Epithelial cell of esophagus (primary cell): ENCODE measurements at regions not wholly inside any gene's neighbourhood (a gene's known extent, or its start where the extent isn't known, plus 50 kb on each side); places are given as distances from the start of the nearest gene placed in this dataset.

Source experiments
- DNase-seq: peaks from one replicate; pipeline ENCODE4 v3.0.0; 2010; ENCODE audit warnings: low read depth
- H3K4me3 ChIP-seq: 2 replicates; pipeline ENCODE4 v1.5.1; 2011; ENCODE audit warnings: mild to moderate bottlenecking, low read length, control low read depth
- CTCF ChIP-seq: IDR thresholded peaks from 2 replicates; pipeline ENCODE4 v1.5.1; 2011; ENCODE audit warnings: low read depth, mild to moderate bottlenecking, low read length, control low read depth, inconsistent platforms; ENCODE audit not compliant: insufficient read depth; ENCODE audit errors: missing control alignments

GRCh38 chr12:131218026-131218922, 264.6 kb downstream of the ADGRD1 start:
- TF ChIP-seq CTCF = no peak
- no peak for DNase-seq
- H3K4me3 ChIP-seq = no peak overlapping the region

- no peak for DNase-seq
- no peak overlapping the region for H3K4me3 ChIP-seq
- no peak for TF ChIP-seq CTCF
Observed at GRCh38 chr12:131218923-131219669, 265.4 kb downstream of the ADGRD1 start.

GRCh38 chr12:131219670-131220330, 266.1 kb downstream of the ADGRD1 start:
- H3K4me3 ChIP-seq = no peak overlapping the region
- no peak for TF ChIP-seq CTCF
- DNase-seq = no peak

- no peak for DNase-seq
- no peak overlapping the region for H3K4me3 ChIP-seq
- TF ChIP-seq CTCF = no peak
Observed at GRCh38 chr12:131220331-131220685, 266.6 kb downstream of the ADGRD1 start.

- H3K4me3 ChIP-seq = no peak overlapping the region
- TF ChIP-seq CTCF = no peak
- no peak for DNase-seq
Observed at GRCh38 chr12:131221061-131221956, 267.6 kb downstream of the ADGRD1 start.

GRCh38 chr12:131221957-131222328, 268.2 kb downstream of the ADGRD1 start:
- no peak for DNase-seq
- no peak overlapping the region for H3K4me3 ChIP-seq
- no peak for TF ChIP-seq CTCF
